ENCODE measurements at regions not wholly inside any gene's neighbourhood (a gene's known extent, or its start where the extent isn't known, plus 50 kb on each side); places are given as distances from the start of the nearest gene placed in this dataset.
"Not testable (repeated sequence)": the region's sequence is repeated elsewhere in the genome, so short reads cannot be mapped to it uniquely, and the experiment has no call there.

GRCh38 chr7:119886525-119886924, 386.4 kb upstream of the KCND2 start:
- not testable (repeated sequence) for H3K27ac ChIP-seq (replicated peaks); H3K4me3 ChIP-seq (replicated peaks; ENCODE audit: insufficient read depth, low read length); DNase-seq (ENCODE audit: low read depth in 1 of 2, low spot score in 1 of 2); H3K27me3 ChIP-seq (ENCODE audit: insufficient read depth, poor library complexity, severe bottlenecking)

- H3K27me3 ChIP-seq (ENCODE audit: insufficient read depth, poor library complexity, severe bottlenecking): no peaks in the 10 kb centered on the region
- H3K4me3 ChIP-seq (replicated peaks; ENCODE audit: insufficient read depth, low read length): no peak overlapping the region
- no peak for DNase-seq (ENCODE audit: low read depth in 1 of 2, low spot score in 1 of 2)
- H3K27ac ChIP-seq (replicated peaks): no peak overlapping the region
- TF ChIP-seq SPI1 (IDR thresholded peaks at IDR 0.05; ENCODE audit: borderline replicate concordance, low read depth) (no peak), CTCF (IDR thresholded peaks at IDR 0.05; ENCODE audit: insufficient read depth, low read length) (no peak), GABPA (IDR thresholded peaks at IDR 0.05; ENCODE audit: low read depth) (no peak), POLR2AphosphoS5 (IDR thresholded peaks at IDR 0.05; ENCODE audit: low read depth) (no peak), REST (IDR thresholded peaks at IDR 0.05; ENCODE audit: insufficient replicate concordance, low read depth) (no peak)
Observed at GRCh38 chr7:119888251-119888650, 384.7 kb upstream of the KCND2 start.

- no peak for DNase-seq (ENCODE audit: low read depth in 1 of 2, low spot score in 1 of 2)
- Histone ChIP-seq H3K4me3 (replicated peaks; ENCODE audit: insufficient read depth, low read length) (no peak overlapping the region), H3K27ac (replicated peaks) (no peak overlapping the region), H3K27me3 (ENCODE audit: insufficient read depth, poor library complexity, severe bottlenecking) (no peaks in the 10 kb centered on the region)
- TF ChIP-seq CTCF (IDR thresholded peaks at IDR 0.05; ENCODE audit: insufficient read depth, low read length) (no peak), GABPA (IDR thresholded peaks at IDR 0.05; ENCODE audit: low read depth) (no peak), SPI1 (IDR thresholded peaks at IDR 0.05; ENCODE audit: borderline replicate concordance, low read depth) (no peak), POLR2AphosphoS5 (IDR thresholded peaks at IDR 0.05; ENCODE audit: low read depth) (no peak), REST (IDR thresholded peaks at IDR 0.05; ENCODE audit: insufficient replicate concordance, low read depth) (no peak)
Observed at GRCh38 chr7:119890631-119891030, 382.3 kb upstream of the KCND2 start.

GRCh38 chr7:119895320-119895719, 377.7 kb upstream of the KCND2 start:
- DNase-seq (ENCODE audit: low read depth in 1 of 2, low spot score in 1 of 2): no peak
- Histone ChIP-seq H3K27ac (replicated peaks) (no peak overlapping the region), H3K4me3 (replicated peaks; ENCODE audit: insufficient read depth, low read length) (no peak overlapping the region), H3K27me3 (ENCODE audit: insufficient read depth, poor library complexity, severe bottlenecking) (no peaks in the 10 kb centered on the region)
- TF ChIP-seq POLR2AphosphoS5 (IDR thresholded peaks at IDR 0.05; ENCODE audit: low read depth) (no peak), REST (IDR thresholded peaks at IDR 0.05; ENCODE audit: insufficient replicate concordance, low read depth) (no peak), CTCF (IDR thresholded peaks at IDR 0.05; ENCODE audit: insufficient read depth, low read length) (no peak)
